HL-60 (cell line): ENCODE measurements at regions not wholly inside any gene's neighbourhood (a gene's known extent, or its start where the extent isn't known, plus 50 kb on each side); places are given as distances from the start of the nearest gene placed in this dataset.

ENCODE experiments used
- POLR2AphosphoS5 ChIP-seq: IDR thresholded peaks from 2 replicates; pipeline ENCODE4 v1.6.1; 2012; ENCODE audit warnings: low read depth
- TF ChIP-seq, protein P1 (sequence below): IDR thresholded peaks from one replicate; pipeline ENCODE4 v1.5.1; 2011; ENCODE audit warnings: low read length, control low read depth, inconsistent platforms; ENCODE audit not compliant: insufficient read depth
- TF ChIP-seq, protein P2 (sequence below): IDR thresholded peaks from 2 replicates; pipeline ENCODE4 v1.6.1; 2012; ENCODE audit warnings: low read depth; ENCODE audit not compliant: insufficient replicate concordance

DNA sequence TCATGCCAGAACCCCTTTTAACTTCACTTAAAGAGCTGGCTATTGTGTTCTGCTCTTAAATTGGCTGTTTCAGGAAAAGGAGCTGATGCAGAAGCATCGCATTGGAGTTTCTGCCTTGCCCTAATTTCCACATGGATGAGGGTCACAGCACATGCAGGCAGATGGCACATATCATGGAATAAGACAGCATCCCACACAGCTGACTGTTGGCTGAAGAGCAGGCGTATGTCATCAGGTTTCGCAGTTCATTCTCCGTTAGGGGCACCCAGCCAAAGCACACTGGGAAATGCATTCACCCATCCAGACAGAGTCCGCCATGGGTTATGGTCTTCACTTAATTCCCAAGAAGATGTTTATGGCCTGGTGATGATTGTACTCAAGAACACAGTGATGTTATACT lies 572.5 kb downstream of the LIG4 start:
- TF ChIP-seq, protein P1, sequence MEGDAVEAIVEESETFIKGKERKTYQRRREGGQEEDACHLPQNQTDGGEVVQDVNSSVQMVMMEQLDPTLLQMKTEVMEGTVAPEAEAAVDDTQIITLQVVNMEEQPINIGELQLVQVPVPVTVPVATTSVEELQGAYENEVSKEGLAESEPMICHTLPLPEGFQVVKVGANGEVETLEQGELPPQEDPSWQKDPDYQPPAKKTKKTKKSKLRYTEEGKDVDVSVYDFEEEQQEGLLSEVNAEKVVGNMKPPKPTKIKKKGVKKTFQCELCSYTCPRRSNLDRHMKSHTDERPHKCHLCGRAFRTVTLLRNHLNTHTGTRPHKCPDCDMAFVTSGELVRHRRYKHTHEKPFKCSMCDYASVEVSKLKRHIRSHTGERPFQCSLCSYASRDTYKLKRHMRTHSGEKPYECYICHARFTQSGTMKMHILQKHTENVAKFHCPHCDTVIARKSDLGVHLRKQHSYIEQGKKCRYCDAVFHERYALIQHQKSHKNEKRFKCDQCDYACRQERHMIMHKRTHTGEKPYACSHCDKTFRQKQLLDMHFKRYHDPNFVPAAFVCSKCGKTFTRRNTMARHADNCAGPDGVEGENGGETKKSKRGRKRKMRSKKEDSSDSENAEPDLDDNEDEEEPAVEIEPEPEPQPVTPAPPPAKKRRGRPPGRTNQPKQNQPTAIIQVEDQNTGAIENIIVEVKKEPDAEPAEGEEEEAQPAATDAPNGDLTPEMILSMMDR = no peak
- TF ChIP-seq POLR2AphosphoS5 = no peak
- TF ChIP-seq, protein P2, sequence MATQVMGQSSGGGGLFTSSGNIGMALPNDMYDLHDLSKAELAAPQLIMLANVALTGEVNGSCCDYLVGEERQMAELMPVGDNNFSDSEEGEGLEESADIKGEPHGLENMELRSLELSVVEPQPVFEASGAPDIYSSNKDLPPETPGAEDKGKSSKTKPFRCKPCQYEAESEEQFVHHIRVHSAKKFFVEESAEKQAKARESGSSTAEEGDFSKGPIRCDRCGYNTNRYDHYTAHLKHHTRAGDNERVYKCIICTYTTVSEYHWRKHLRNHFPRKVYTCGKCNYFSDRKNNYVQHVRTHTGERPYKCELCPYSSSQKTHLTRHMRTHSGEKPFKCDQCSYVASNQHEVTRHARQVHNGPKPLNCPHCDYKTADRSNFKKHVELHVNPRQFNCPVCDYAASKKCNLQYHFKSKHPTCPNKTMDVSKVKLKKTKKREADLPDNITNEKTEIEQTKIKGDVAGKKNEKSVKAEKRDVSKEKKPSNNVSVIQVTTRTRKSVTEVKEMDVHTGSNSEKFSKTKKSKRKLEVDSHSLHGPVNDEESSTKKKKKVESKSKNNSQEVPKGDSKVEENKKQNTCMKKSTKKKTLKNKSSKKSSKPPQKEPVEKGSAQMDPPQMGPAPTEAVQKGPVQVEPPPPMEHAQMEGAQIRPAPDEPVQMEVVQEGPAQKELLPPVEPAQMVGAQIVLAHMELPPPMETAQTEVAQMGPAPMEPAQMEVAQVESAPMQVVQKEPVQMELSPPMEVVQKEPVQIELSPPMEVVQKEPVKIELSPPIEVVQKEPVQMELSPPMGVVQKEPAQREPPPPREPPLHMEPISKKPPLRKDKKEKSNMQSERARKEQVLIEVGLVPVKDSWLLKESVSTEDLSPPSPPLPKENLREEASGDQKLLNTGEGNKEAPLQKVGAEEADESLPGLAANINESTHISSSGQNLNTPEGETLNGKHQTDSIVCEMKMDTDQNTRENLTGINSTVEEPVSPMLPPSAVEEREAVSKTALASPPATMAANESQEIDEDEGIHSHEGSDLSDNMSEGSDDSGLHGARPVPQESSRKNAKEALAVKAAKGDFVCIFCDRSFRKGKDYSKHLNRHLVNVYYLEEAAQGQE = no peak
